Lower leg skin (tissue), 4 donors: ENCODE measurements at regions not wholly inside any gene's neighbourhood (a gene's known extent, or its start where the extent isn't known, plus 50 kb on each side); places are given as distances from the start of the nearest gene placed in this dataset.

Experiments used
- DNase-seq, 2 donors: peaks; one replicate each; pipeline ENCODE4 v3.0.0-alpha.2; 2019; ENCODE audit warnings: low spot score in 2 of 2
- H3K4me3 ChIP-seq: fragments of 200-600 bp; sonication (generic); 2 replicates; pipeline ENCODE4 v1.5.1; 2017; ENCODE audit warnings: mild to moderate bottlenecking, low read depth; ENCODE audit not compliant: poor library complexity, severe bottlenecking
- POLR2A ChIP-seq, 2 donors: fragments of 450-650 bp; IDR thresholded peaks; one replicate each; pipeline ENCODE4 v1.6.1; 2016 to 2017; ENCODE audit warnings: antibody characterized with exemption in 2 of 2, mild to moderate bottlenecking in 1 of 2, moderate library complexity in 1 of 2
- WGBS, 2 donors: methylation state at CpG; one replicate each; pipeline ENCODE4 v1.1.5; 2018; 5-methylcytosine and 5-hydroxymethylcytosine counted together
- intact Hi-C: fragments of 100-400 bp; cut with DNase I; formaldehyde crosslinking; loops from one replicate; pipeline ENCODE4 v1.15.0; 2023; ENCODE audit warnings: low total_unique reads
- TF ChIP-seq, protein P1 (sequence below), 3 donors: fragments of 450-650 bp; IDR thresholded peaks; one replicate each; pipeline ENCODE4 v1.5.1; 2016; ENCODE audit warnings: antibody characterized with exemption in 3 of 3, mild to moderate bottlenecking in 3 of 3, moderate library complexity in 2 of 3

GRCh38 chr16:73996624-73997339 lies 299.8 kb upstream of the PSMD7 start:
- intact Hi-C loops = no loop called here
- 58 to 67% methylated on average over 11 of the region's 11 CpGs for WGBS, 2 donors
- no peak overlapping the region for H3K4me3 ChIP-seq
- DNase-seq = no peak
- TF ChIP-seq, protein P1, sequence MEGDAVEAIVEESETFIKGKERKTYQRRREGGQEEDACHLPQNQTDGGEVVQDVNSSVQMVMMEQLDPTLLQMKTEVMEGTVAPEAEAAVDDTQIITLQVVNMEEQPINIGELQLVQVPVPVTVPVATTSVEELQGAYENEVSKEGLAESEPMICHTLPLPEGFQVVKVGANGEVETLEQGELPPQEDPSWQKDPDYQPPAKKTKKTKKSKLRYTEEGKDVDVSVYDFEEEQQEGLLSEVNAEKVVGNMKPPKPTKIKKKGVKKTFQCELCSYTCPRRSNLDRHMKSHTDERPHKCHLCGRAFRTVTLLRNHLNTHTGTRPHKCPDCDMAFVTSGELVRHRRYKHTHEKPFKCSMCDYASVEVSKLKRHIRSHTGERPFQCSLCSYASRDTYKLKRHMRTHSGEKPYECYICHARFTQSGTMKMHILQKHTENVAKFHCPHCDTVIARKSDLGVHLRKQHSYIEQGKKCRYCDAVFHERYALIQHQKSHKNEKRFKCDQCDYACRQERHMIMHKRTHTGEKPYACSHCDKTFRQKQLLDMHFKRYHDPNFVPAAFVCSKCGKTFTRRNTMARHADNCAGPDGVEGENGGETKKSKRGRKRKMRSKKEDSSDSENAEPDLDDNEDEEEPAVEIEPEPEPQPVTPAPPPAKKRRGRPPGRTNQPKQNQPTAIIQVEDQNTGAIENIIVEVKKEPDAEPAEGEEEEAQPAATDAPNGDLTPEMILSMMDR (IDR thresholded peaks at IDR 0.05) = no peak
- no peak for TF ChIP-seq POLR2A (IDR thresholded peaks at IDR 0.05)

- WGBS, 2 donors = 67% methylated on average over 1 of the region's 1 CpG
- intact Hi-C loops = no loop called here
- no peak overlapping the region for H3K4me3 ChIP-seq
- TF ChIP-seq, protein P1 (IDR thresholded peaks at IDR 0.05) = no peak
- no peak for TF ChIP-seq POLR2A (IDR thresholded peaks at IDR 0.05)
- no peak for DNase-seq
These were observed 302.7 kb upstream of the PSMD7 start for GRCh38 chr16:73993878-73994277.

DNA sequence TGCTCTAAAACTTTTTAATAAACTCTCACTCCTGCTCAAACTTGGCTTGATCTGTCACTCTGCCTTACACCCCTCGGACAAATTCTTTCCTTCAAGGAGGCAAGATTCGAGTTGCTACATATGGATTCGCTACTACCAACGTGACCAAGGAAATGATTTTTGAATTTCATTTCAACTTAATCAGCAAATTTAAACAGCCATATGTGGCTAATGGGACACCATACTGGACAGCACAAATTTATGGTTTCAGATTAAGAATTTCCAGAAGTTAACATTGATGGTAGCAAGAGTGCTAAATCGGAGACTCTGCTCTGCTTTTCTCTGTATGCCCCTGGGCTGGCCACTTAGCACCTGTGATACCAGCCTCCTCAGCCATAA lies 318.2 kb upstream of the PSMD7 start:
- 88 to 91% methylated on average over 5 of the region's 5 CpGs for WGBS, 2 donors

GRCh38 chr16:73976644-73977043 lies 320.0 kb upstream of the PSMD7 start:
- TF ChIP-seq POLR2A (IDR thresholded peaks at IDR 0.05) = no peak
- TF ChIP-seq, protein P1 (IDR thresholded peaks at IDR 0.05) = no peak
- no peak overlapping the region for H3K4me3 ChIP-seq
- intact Hi-C loops = no loop called here
- no peak for DNase-seq
- WGBS, 2 donors = 63 to 66% methylated on average over 3 of the region's 3 CpGs

More for the DNA sequence above, 318.2 kb upstream of the PSMD7 start:
- no peak overlapping the region for H3K4me3 ChIP-seq
- intact Hi-C loops = no loop called here
- DNase-seq = no peak
- TF ChIP-seq POLR2A (IDR thresholded peaks at IDR 0.05) = no peak
- TF ChIP-seq, protein P1 (IDR thresholded peaks at IDR 0.05) = no peak

DNA sequence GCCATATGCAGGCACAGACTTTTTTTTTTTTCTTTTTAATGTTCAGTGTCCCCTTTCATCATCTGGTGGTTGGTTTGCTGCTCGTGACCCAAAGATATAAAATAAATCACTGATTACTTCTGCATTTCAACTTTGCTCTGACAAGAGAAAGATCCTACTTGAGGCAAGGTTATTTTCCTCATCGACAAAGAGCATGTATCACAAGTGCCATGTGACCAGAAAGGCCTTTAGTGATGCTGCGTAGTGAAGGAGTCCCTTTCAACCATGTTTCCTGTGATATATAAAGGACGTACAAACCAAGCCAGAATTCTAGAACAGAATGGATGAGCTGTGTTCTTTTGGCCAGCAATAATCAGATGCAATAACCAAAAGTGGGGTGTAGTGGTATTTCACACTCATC lies 323.4 kb upstream of the PSMD7 start:
- intact Hi-C loops = no loop called here
- TF ChIP-seq, protein P1 (IDR thresholded peaks at IDR 0.05) = no peak
- no peak for TF ChIP-seq POLR2A (IDR thresholded peaks at IDR 0.05)
- H3K4me3 ChIP-seq = no peak overlapping the region
- DNase-seq = no peak
- 76 to 77% methylated on average over 4 of the region's 4 CpGs for WGBS, 2 donors

DNA sequence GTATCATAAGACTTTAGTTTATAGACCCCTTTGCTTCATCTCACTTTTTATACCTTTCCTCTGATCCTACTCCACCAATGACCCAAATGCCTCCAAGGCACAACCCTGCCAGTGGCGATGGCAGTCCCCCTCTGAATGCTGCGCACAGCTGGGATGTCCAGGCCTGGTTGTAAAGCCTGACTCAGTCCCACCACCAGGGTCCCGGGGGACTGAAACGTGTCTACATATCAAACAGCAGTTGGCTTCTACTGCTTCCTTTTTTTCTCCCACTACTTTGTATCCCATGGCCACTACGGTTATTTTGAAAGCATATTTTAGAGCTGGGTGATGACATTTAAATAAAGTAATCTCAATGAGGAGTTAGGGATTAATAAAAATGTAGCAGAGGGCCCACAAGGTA lies 329.8 kb upstream of the PSMD7 start:
- TF ChIP-seq, protein P1 (IDR thresholded peaks at IDR 0.05) = no peak
- no peak for TF ChIP-seq POLR2A (IDR thresholded peaks at IDR 0.05)
- no peak overlapping the region for H3K4me3 ChIP-seq
- intact Hi-C loops = no loop called here
- 72 to 83% methylated on average over 5 of the region's 5 CpGs for WGBS, 2 donors
- DNase-seq = no peak
